ENCODE measurements at regions not wholly inside any gene's neighbourhood (a gene's known extent, or its start where the extent isn't known, plus 50 kb on each side); places are given as distances from the start of the nearest gene placed in this dataset.

DNA sequence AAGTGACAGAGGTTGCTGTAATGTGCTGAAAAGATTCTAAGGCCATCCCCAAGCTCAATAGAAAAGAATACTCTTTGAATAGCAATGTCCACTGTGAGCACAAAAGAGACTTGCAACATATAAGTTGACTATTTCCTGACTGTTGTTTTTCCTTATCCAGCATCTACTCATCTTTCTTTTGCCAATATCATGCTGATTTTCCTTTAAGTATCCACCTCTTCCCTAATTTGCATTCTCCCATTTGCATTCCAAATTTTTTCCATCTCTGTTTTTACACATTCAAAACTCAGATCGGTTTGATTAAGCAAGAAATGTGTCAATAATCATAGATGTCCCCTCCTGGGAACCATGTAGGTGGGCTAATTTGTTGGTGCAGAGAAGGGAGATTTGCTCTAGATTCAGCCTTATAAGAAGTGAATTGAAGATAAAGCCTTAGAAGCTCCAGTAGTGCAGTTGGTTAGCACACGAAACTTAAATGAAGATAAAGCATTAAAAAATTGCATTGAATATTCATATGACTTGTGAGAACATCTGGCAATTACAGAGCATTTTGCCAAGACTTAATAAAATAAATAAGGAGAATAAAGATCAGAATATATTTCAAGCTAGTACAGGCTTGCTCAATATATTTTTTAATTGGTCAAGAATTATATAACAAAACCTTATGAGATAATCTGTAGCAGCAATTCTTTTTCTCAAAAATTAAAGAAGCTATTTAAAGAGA lies 267.6 kb downstream of the TMEM167A start:
- H3K4me1 ChIP-seq (ENCODE audit: insufficient read depth, low read length): no peaks in the 10 kb centered on the region

DNA sequence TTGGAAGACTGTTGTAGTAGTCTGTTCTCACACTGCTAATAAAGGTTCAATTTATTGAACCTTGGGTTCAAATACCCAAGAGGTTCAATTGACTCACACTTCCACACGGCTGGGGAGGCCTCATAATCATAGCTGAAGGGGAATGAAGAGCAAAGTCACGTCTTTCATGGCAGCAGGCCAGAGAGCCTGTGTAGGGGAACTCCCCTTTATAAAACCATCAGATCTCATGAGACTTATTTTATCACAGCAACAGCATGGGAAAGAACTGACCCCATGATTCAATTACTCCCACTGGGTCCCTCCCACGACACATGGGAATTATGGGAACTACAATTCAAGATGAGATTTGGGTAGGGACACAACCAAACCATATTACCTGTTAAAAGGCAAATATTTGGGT lies 268.2 kb downstream of the TMEM167A start:
- no peak overlapping the region for H3K27ac Mint-ChIP-seq (ENCODE audit: unreplicated experiment)
- H3K9me3 Mint-ChIP-seq (ENCODE audit: unreplicated experiment): peaks cover 2% of the 10 kb centered on the region
- Histone ChIP-seq H3K9ac (ENCODE audit: low read length) (no peak overlapping the region), H3K36me3 (ENCODE audit: insufficient read depth, low read length) (no peaks in the 10 kb centered on the region), H3K79me2 (ENCODE audit: insufficient read depth, low read length) (no peaks in the 10 kb centered on the region), H2AFZ (ENCODE audit: low read depth, low read length) (no peak overlapping the region), H4K20me1 (ENCODE audit: insufficient read depth, low read length) (no peaks in the 10 kb centered on the region), H3K4me3 (ENCODE audit: insufficient read depth, low read depth, low read length) (no peak overlapping the region), H3K27me3 (ENCODE audit: insufficient read depth, low read length) (no peaks in the 10 kb centered on the region), H3K4me1 (ENCODE audit: insufficient read depth, low read length) (no peaks in the 10 kb centered on the region), H3K27ac (ENCODE audit: low read depth, low read length) (no peak overlapping the region), H3K4me2 (ENCODE audit: low read length) (no peak overlapping the region), H3K9me3 (ENCODE audit: insufficient read depth, low read depth, low read length) (no peaks in the 10 kb centered on the region)
- FAIRE-seq (no peak), DNase-seq (ENCODE audit: low read depth) (no peak)
- H3K4me1 Mint-ChIP-seq (ENCODE audit: low read depth, unreplicated experiment): peaks cover 8% of the 10 kb centered on the region
- TF ChIP-seq, protein P1, sequence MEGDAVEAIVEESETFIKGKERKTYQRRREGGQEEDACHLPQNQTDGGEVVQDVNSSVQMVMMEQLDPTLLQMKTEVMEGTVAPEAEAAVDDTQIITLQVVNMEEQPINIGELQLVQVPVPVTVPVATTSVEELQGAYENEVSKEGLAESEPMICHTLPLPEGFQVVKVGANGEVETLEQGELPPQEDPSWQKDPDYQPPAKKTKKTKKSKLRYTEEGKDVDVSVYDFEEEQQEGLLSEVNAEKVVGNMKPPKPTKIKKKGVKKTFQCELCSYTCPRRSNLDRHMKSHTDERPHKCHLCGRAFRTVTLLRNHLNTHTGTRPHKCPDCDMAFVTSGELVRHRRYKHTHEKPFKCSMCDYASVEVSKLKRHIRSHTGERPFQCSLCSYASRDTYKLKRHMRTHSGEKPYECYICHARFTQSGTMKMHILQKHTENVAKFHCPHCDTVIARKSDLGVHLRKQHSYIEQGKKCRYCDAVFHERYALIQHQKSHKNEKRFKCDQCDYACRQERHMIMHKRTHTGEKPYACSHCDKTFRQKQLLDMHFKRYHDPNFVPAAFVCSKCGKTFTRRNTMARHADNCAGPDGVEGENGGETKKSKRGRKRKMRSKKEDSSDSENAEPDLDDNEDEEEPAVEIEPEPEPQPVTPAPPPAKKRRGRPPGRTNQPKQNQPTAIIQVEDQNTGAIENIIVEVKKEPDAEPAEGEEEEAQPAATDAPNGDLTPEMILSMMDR (IDR thresholded peaks at IDR 0.05; ENCODE audit: insufficient read depth, low read depth, low read length): no peak
- no peak for TF ChIP-seq EZH2 (IDR thresholded peaks at IDR 0.05; ENCODE audit: insufficient read depth, low read length)
- H3K27me3 Mint-ChIP-seq (ENCODE audit: low read depth, unreplicated experiment): no peaks in the 10 kb centered on the region
- no peaks in the 10 kb centered on the region for H3K36me3 Mint-ChIP-seq (ENCODE audit: low read depth, unreplicated experiment)
- H3K4me3 Mint-ChIP-seq (ENCODE audit: unreplicated experiment): no peak overlapping the region

More for the DNA sequence above, 267.6 kb downstream of the TMEM167A start:
- no peak overlapping the region for H3K4me2 ChIP-seq (ENCODE audit: low read length)
- H3K79me2 ChIP-seq (ENCODE audit: insufficient read depth, low read length): no peaks in the 10 kb centered on the region
- TF ChIP-seq, protein P1 (IDR thresholded peaks at IDR 0.05; ENCODE audit: insufficient read depth, low read depth, low read length): no peak
- TF ChIP-seq EZH2 (IDR thresholded peaks at IDR 0.05; ENCODE audit: insufficient read depth, low read length): no peak
- H3K27me3 ChIP-seq (ENCODE audit: insufficient read depth, low read length): no peaks in the 10 kb centered on the region
- no peaks in the 10 kb centered on the region for H4K20me1 ChIP-seq (ENCODE audit: insufficient read depth, low read length)
- H3K4me3 ChIP-seq (ENCODE audit: insufficient read depth, low read depth, low read length): no peak overlapping the region
- H3K9me3 ChIP-seq (ENCODE audit: insufficient read depth, low read depth, low read length): no peaks in the 10 kb centered on the region
- no peaks in the 10 kb centered on the region for H3K36me3 ChIP-seq (ENCODE audit: insufficient read depth, low read length)
- no peak overlapping the region for H3K9ac ChIP-seq (ENCODE audit: low read length)
- no peak overlapping the region for H3K27ac Mint-ChIP-seq (ENCODE audit: unreplicated experiment)
- DNase-seq (ENCODE audit: low read depth) (no peak), FAIRE-seq (no peak)
- H3K4me1 Mint-ChIP-seq (ENCODE audit: low read depth, unreplicated experiment): peaks cover 8% of the 10 kb centered on the region
- H3K27ac ChIP-seq (ENCODE audit: low read depth, low read length): no peak overlapping the region
- H3K36me3 Mint-ChIP-seq (ENCODE audit: low read depth, unreplicated experiment): no peaks in the 10 kb centered on the region
- no peaks in the 10 kb centered on the region for H3K27me3 Mint-ChIP-seq (ENCODE audit: low read depth, unreplicated experiment)
- H3K9me3 Mint-ChIP-seq (ENCODE audit: unreplicated experiment): peaks cover 2% of the 10 kb centered on the region
- no peak overlapping the region for H3K4me3 Mint-ChIP-seq (ENCODE audit: unreplicated experiment)
- no peak overlapping the region for H2AFZ ChIP-seq (ENCODE audit: low read depth, low read length)

DNA sequence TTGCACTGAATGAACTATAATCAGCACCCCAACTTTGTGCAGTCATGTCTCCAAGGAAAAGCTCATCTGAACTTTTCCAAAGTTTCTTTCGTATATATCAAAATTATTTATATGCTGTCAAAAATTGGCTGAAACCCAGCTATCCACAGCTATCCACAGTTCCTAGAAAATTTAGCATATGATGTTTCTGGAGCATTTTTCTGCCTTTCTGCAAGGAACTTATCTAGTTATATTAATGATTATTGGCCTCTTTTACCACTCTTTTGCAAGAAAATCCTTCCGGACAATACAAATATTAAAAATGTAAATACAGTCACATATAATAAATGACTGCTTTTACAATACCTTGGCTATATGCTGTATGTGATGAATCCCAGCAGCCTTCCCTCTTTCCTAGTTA lies 270.2 kb downstream of the TMEM167A start:
- Histone ChIP-seq H3K4me3 (ENCODE audit: insufficient read depth, low read depth, low read length) (no peak overlapping the region), H3K27ac (ENCODE audit: low read depth, low read length) (no peak overlapping the region), H4K20me1 (ENCODE audit: insufficient read depth, low read length) (no peaks in the 10 kb centered on the region), H2AFZ (ENCODE audit: low read depth, low read length) (no peak overlapping the region), H3K9ac (ENCODE audit: low read length) (no peak overlapping the region), H3K9me3 (ENCODE audit: insufficient read depth, low read depth, low read length) (no peaks in the 10 kb centered on the region), H3K4me1 (ENCODE audit: insufficient read depth, low read length) (no peaks in the 10 kb centered on the region), H3K79me2 (ENCODE audit: insufficient read depth, low read length) (no peaks in the 10 kb centered on the region), H3K4me2 (ENCODE audit: low read length) (no peak overlapping the region), H3K36me3 (ENCODE audit: insufficient read depth, low read length) (no peaks in the 10 kb centered on the region), H3K27me3 (ENCODE audit: insufficient read depth, low read length) (no peaks in the 10 kb centered on the region)
- no peak for DNase-seq (ENCODE audit: low read depth)
- Mint-ChIP-seq H3K4me3 (ENCODE audit: unreplicated experiment) (no peak overlapping the region), H3K27me3 (ENCODE audit: low read depth, unreplicated experiment) (no peaks in the 10 kb centered on the region), H3K36me3 (ENCODE audit: low read depth, unreplicated experiment) (no peaks in the 10 kb centered on the region), H3K9me3 (ENCODE audit: unreplicated experiment) (peaks cover 2% of the 10 kb centered on the region), H3K4me1 (ENCODE audit: low read depth, unreplicated experiment) (peaks cover 3% of the 10 kb centered on the region), H3K27ac (ENCODE audit: unreplicated experiment) (no peak overlapping the region)
- TF ChIP-seq EZH2 (IDR thresholded peaks at IDR 0.05; ENCODE audit: insufficient read depth, low read length): no peak
- TF ChIP-seq, protein P1 (IDR thresholded peaks at IDR 0.05; ENCODE audit: insufficient read depth, low read depth, low read length): no peak
- no peak for FAIRE-seq
